SK-N-SH treated with all-trans-retinoic acid at 6 μM for 48 hours (cell line): ENCODE measurements at regions not wholly inside any gene's neighbourhood (a gene's known extent, or its start where the extent isn't known, plus 50 kb on each side); places are given as distances from the start of the nearest gene placed in this dataset.

ENCODE experiments used
- ATAC-seq: fragments of 200-7000 bp; cut with Tn5 transposase; 3 replicates; pipeline ENCODE4 v1.9.1; 2020; ENCODE audit warnings: mild to moderate bottlenecking, moderate library complexity
- ARNTL ChIP-seq: fragments of 450-650 bp; formaldehyde crosslinking; IDR thresholded peaks from 2 replicates; pipeline ENCODE4 v1.5.0; 2020; ENCODE audit warnings: low read depth, mild to moderate bottlenecking, moderate library complexity, borderline replicate concordance
- BACH2 ChIP-seq: fragments of 250-450 bp; sonication (Bioruptor Pico); IDR thresholded peaks from 2 replicates; pipeline ENCODE4 v1.9.0; 2021; ENCODE audit warnings: mild to moderate bottlenecking, borderline replicate concordance
- CSDC2 ChIP-seq: fragments of 250-450 bp; sonication (Bioruptor Pico); IDR thresholded peaks from 2 replicates; pipeline ENCODE4 v1.5.0; 2020; ENCODE audit warnings: mild to moderate bottlenecking, moderate library complexity
- ESRRG ChIP-seq: fragments of 250-450 bp; sonication (Bioruptor Pico); IDR thresholded peaks from 2 replicates; pipeline ENCODE4 v1.6.1; 2021; ENCODE audit warnings: mild to moderate bottlenecking
- GLIS3 ChIP-seq: fragments of 250-450 bp; sonication (Bioruptor Pico); IDR thresholded peaks from 2 replicates; pipeline ENCODE4 v1.5.0; 2020; ENCODE audit warnings: mild to moderate bottlenecking, moderate library complexity
- ISL1 ChIP-seq: fragments of 250-450 bp; sonication (Bioruptor Pico); IDR thresholded peaks from 2 replicates; pipeline ENCODE4 v2.1.2; 2022; ENCODE audit warnings: mild to moderate bottlenecking, moderate library complexity
- OSR1 ChIP-seq: fragments of 250-450 bp; sonication (Bioruptor Pico); IDR thresholded peaks from 2 replicates; pipeline ENCODE4 v1.8.0; 2022; ENCODE audit warnings: moderate library complexity, mild to moderate bottlenecking, inconsistent platforms
- PPARA ChIP-seq: fragments of 250-450 bp; sonication (Bioruptor Pico); IDR thresholded peaks from 2 replicates; pipeline ENCODE4 v1.5.0; 2020; ENCODE audit warnings: mild to moderate bottlenecking, borderline replicate concordance
- TCF4 ChIP-seq: fragments of 250-450 bp; sonication (Bioruptor Pico); IDR thresholded peaks from 2 replicates; pipeline ENCODE4 v1.8.0; 2021; ENCODE audit warnings: mild to moderate bottlenecking, moderate library complexity, borderline replicate concordance
- TOX ChIP-seq: fragments of 250-450 bp; sonication (Bioruptor Pico); IDR thresholded peaks from 2 replicates; pipeline ENCODE4 v1.8.0; 2021; ENCODE audit warnings: mild to moderate bottlenecking, moderate library complexity, borderline replicate concordance
- ZC3H10 ChIP-seq: fragments of 250-450 bp; sonication (Bioruptor Pico); IDR thresholded peaks from 2 replicates; pipeline ENCODE4 v1.5.1; 2021; ENCODE audit warnings: mild to moderate bottlenecking, moderate library complexity
- ZFP3 ChIP-seq: fragments of 250-450 bp; sonication (Bioruptor Pico); IDR thresholded peaks from 2 replicates; pipeline ENCODE4 v1.5.0; 2020; ENCODE audit warnings: mild to moderate bottlenecking, moderate library complexity
- ZNF565 ChIP-seq: fragments of 450-650 bp; formaldehyde crosslinking; conservative IDR thresholded peaks from 2 replicates; pipeline ENCODE4 v1.5.0; 2020; ENCODE audit warnings: low read depth, mild to moderate bottlenecking, moderate library complexity
- ZNF70 ChIP-seq: fragments of 450-650 bp; formaldehyde crosslinking; IDR thresholded peaks from 2 replicates; pipeline ENCODE4 v1.5.0; 2020; ENCODE audit warnings: mild to moderate bottlenecking, moderate library complexity
- ZNF8 ChIP-seq: fragments of 450-650 bp; formaldehyde crosslinking; IDR thresholded peaks from 2 replicates; pipeline ENCODE4 v1.5.0; 2020; ENCODE audit warnings: mild to moderate bottlenecking, moderate library complexity
- TF ChIP-seq, protein P1 (sequence below): fragments of 250-450 bp; sonication (Bioruptor Pico); IDR thresholded peaks from 2 replicates; pipeline ENCODE4 v1.5.0; 2020; ENCODE audit warnings: mild to moderate bottlenecking, moderate library complexity
- TF ChIP-seq, protein P2 (sequence below): fragments of 250-450 bp; sonication (Bioruptor Pico); IDR thresholded peaks from 2 replicates; pipeline ENCODE4 v1.8.0; 2021; ENCODE audit warnings: low read depth, mild to moderate bottlenecking, moderate library complexity, borderline replicate concordance
- TF ChIP-seq, protein P3 (sequence below): fragments of 250-450 bp; sonication (Bioruptor Pico); IDR thresholded peaks from 2 replicates; pipeline ENCODE4 v1.5.1; 2021; ENCODE audit warnings: mild to moderate bottlenecking, moderate library complexity
- TF ChIP-seq, protein P4 (sequence below): fragments of 250-450 bp; sonication (Bioruptor Pico); IDR thresholded peaks from 2 replicates; pipeline ENCODE4 v1.8.0; 2020; ENCODE audit warnings: mild to moderate bottlenecking, moderate library complexity, borderline replicate concordance

DNA sequence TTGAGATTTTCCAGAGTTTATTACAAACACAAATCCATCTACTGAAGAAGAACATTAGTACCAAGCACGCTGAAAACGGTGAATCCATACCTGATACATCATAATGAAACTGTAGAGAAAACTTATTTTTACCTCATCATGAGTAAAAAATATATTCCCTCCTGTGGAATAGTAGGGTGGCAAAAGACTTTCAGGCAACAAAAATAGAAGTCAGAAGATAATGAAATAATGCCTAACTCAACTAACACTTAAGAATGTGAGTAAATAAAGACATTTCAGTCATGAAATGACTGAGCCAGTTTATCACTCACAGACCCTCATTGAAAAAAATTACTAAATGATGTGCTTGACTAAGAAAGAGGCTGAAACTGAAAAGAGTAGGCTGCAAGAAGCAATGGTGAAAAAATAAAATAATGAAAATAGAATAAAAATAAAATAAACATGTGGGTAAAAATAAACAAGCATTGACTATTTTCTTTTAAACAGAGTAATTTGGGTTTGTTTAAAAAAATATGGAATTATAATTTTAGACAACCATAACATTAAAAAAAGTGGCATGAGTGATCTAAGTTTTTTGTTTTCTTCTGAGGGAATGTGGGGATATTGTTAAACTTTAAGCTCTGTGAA is 148.6 kb downstream of the ASCL1 start:
- ATAC-seq = no peak
- no peak for TF ChIP-seq ZNF70
- no peak for TF ChIP-seq GLIS3 (CRISPR knock-in tag)
- TF ChIP-seq ESRRG (CRISPR knock-in tag) = no peak
- TF ChIP-seq ZC3H10 (CRISPR knock-in tag) = no peak
- TF ChIP-seq, protein P1, sequence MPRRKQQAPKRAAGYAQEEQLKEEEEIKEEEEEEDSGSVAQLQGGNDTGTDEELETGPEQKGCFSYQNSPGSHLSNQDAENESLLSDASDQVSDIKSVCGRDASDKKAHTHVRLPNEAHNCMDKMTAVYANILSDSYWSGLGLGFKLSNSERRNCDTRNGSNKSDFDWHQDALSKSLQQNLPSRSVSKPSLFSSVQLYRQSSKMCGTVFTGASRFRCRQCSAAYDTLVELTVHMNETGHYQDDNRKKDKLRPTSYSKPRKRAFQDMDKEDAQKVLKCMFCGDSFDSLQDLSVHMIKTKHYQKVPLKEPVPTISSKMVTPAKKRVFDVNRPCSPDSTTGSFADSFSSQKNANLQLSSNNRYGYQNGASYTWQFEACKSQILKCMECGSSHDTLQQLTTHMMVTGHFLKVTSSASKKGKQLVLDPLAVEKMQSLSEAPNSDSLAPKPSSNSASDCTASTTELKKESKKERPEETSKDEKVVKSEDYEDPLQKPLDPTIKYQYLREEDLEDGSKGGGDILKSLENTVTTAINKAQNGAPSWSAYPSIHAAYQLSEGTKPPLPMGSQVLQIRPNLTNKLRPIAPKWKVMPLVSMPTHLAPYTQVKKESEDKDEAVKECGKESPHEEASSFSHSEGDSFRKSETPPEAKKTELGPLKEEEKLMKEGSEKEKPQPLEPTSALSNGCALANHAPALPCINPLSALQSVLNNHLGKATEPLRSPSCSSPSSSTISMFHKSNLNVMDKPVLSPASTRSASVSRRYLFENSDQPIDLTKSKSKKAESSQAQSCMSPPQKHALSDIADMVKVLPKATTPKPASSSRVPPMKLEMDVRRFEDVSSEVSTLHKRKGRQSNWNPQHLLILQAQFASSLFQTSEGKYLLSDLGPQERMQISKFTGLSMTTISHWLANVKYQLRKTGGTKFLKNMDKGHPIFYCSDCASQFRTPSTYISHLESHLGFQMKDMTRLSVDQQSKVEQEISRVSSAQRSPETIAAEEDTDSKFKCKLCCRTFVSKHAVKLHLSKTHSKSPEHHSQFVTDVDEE (CRISPR knock-in tag) = no peak
- no peak for TF ChIP-seq BACH2 (CRISPR knock-in tag)
- no peak for TF ChIP-seq ZFP3
- TF ChIP-seq, protein P2, sequence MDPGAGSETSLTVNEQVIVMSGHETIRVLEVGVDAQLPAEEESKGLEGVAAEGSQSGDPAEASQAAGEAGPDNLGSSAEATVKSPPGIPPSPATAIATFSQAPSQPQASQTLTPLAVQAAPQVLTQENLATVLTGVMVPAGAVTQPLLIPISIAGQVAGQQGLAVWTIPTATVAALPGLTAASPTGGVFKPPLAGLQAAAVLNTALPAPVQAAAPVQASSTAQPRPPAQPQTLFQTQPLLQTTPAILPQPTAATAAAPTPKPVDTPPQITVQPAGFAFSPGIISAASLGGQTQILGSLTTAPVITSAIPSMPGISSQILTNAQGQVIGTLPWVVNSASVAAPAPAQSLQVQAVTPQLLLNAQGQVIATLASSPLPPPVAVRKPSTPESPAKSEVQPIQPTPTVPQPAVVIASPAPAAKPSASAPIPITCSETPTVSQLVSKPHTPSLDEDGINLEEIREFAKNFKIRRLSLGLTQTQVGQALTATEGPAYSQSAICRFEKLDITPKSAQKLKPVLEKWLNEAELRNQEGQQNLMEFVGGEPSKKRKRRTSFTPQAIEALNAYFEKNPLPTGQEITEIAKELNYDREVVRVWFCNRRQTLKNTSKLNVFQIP (CRISPR knock-in tag) = no peak
- no peak for TF ChIP-seq ZNF8 (CRISPR knock-in tag)
- TF ChIP-seq ISL1 (CRISPR knock-in tag) = no peak
- TF ChIP-seq, protein P3, sequence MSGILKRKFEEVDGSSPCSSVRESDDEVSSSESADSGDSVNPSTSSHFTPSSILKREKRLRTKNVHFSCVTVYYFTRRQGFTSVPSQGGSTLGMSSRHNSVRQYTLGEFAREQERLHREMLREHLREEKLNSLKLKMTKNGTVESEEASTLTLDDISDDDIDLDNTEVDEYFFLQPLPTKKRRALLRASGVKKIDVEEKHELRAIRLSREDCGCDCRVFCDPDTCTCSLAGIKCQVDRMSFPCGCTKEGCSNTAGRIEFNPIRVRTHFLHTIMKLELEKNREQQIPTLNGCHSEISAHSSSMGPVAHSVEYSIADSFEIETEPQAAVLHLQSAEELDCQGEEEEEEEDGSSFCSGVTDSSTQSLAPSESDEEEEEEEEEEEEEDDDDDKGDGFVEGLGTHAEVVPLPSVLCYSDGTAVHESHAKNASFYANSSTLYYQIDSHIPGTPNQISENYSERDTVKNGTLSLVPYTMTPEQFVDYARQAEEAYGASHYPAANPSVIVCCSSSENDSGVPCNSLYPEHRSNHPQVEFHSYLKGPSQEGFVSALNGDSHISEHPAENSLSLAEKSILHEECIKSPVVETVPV = no peak

DNA sequence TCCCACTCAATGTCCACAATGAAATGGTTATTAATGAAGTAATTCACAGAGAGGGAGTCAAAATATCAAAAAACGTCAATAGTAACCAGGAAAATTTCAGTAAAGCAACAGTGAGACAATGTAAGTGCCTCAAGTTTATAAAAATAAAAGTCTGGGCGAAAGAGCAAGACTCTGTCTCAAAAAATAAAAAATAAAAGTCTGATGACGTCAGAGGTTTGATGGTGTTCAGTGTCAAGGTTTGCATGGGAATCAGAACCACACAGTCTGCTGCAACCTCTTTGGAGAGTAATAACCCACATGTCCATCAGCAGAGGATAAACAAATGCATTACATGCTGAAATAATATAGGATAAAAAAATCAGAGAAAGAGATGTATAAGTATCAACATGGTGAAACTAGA is 152.4 kb downstream of the ASCL1 start:
- TF ChIP-seq ARNTL (CRISPR knock-in tag) (no peak), ZNF8 (CRISPR knock-in tag) (no peak), ZNF70 (no peak), OSR1 (CRISPR knock-in tag) (no peak), PPARA (CRISPR knock-in tag) (no peak), CSDC2 (CRISPR knock-in tag) (no peak), GLIS3 (CRISPR knock-in tag) (no peak), ZFP3 (no peak), ZNF565 (CRISPR knock-in tag) (no peak), TCF4 (no peak), ISL1 (CRISPR knock-in tag) (no peak), BACH2 (CRISPR knock-in tag) (no peak), TOX (CRISPR knock-in tag) (no peak)
- TF ChIP-seq, protein P3 = no peak
- TF ChIP-seq, protein P4, sequence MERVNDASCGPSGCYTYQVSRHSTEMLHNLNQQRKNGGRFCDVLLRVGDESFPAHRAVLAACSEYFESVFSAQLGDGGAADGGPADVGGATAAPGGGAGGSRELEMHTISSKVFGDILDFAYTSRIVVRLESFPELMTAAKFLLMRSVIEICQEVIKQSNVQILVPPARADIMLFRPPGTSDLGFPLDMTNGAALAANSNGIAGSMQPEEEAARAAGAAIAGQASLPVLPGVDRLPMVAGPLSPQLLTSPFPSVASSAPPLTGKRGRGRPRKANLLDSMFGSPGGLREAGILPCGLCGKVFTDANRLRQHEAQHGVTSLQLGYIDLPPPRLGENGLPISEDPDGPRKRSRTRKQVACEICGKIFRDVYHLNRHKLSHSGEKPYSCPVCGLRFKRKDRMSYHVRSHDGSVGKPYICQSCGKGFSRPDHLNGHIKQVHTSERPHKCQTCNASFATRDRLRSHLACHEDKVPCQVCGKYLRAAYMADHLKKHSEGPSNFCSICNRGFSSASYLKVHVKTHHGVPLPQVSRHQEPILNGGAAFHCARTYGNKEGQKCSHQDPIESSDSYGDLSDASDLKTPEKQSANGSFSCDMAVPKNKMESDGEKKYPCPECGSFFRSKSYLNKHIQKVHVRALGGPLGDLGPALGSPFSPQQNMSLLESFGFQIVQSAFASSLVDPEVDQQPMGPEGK (CRISPR knock-in tag) = no peak
- TF ChIP-seq, protein P1 (CRISPR knock-in tag) = no peak
- TF ChIP-seq, protein P2 (CRISPR knock-in tag) = no peak
- ATAC-seq = no peak
